BE2C (cell line): ENCODE measurements at regions not wholly inside any gene's neighbourhood (a gene's known extent, or its start where the extent isn't known, plus 50 kb on each side); places are given as distances from the start of the nearest gene placed in this dataset.
"Not testable (repeated sequence)": the region's sequence is repeated elsewhere in the genome, so short reads cannot be mapped to it uniquely, and the experiment has no call there.

Experiments
- DNase-seq: peaks from one replicate; pipeline ENCODE4 v3.0.0-alpha.2; 2020
- H3K27me3 ChIP-seq: fragments of 250-450 bp; sonication (Bioruptor Pico); 2 replicates; pipeline ENCODE4 v1.5.1; 2020; ENCODE audit warnings: mild to moderate bottlenecking
- H3K36me3 ChIP-seq: fragments of 250-450 bp; sonication (Bioruptor Pico); 2 replicates; pipeline ENCODE4 v1.5.1; 2020; ENCODE audit warnings: mild to moderate bottlenecking
- H3K4me1 ChIP-seq: fragments of 250-450 bp; sonication (Bioruptor Pico); 2 replicates; pipeline ENCODE4 v1.5.1; 2020
- H3K4me3 ChIP-seq: 2 replicates; pipeline ENCODE4 v1.5.1; 2011; ENCODE audit warnings: low read depth, low read length
- H3K9me3 ChIP-seq: fragments of 250-450 bp; sonication (Bioruptor Pico); 2 replicates; pipeline ENCODE4 v1.5.1; 2020
- CTCF ChIP-seq: IDR thresholded peaks from 2 replicates; pipeline ENCODE4 v1.5.1; 2012; ENCODE audit warnings: mild to moderate bottlenecking, low read depth, low read length

- H3K4me3 ChIP-seq, H3K36me3 ChIP-seq, H3K9me3 ChIP-seq, H3K4me1 ChIP-seq, H3K27me3 ChIP-seq, DNase-seq: not testable (repeated sequence)
These were observed 1793.7 kb downstream of the UQCRFS1 start for GRCh38 chr19:27419217-27419616.

- no peaks in the 10 kb centered on the region for H3K36me3 ChIP-seq
- no peaks in the 10 kb centered on the region for H3K27me3 ChIP-seq
- no peaks in the 10 kb centered on the region for H3K4me1 ChIP-seq
- H3K4me3 ChIP-seq, result no peak overlapping the region
- TF ChIP-seq CTCF, result no peak
- no peak for DNase-seq
- peaks cover 4% of the 10 kb centered on the region; the same call in 1 of the 2 replicates for H3K9me3 ChIP-seq
These were observed 1819.4 kb downstream of the UQCRFS1 start for GRCh38 chr19:27393591-27393990.

GRCh38 chr19:27392027-27392632 is 1820.8 kb downstream of the UQCRFS1 start:
- H3K9me3 ChIP-seq, result peaks cover 4% of the 10 kb centered on the region; the same call in 1 of the 2 replicates
- no peak for TF ChIP-seq CTCF

GRCh38 chr19:27379306-27379705 is 1833.6 kb downstream of the UQCRFS1 start:
- not testable (repeated sequence) for H3K27me3 ChIP-seq, DNase-seq, H3K4me3 ChIP-seq, H3K4me1 ChIP-seq, H3K36me3 ChIP-seq, H3K9me3 ChIP-seq
- TF ChIP-seq CTCF, result 0 out of 2 replicates have a peak, but pooled peaks have one; percentile 3

More at GRCh38 chr19:27392027-27392632, 1820.8 kb downstream of the UQCRFS1 start:
- no peaks in the 10 kb centered on the region for H3K27me3 ChIP-seq
- peak; percentile 2 for DNase-seq
- H3K4me1 ChIP-seq, result no peaks in the 10 kb centered on the region
- no peak overlapping the region for H3K4me3 ChIP-seq
- H3K36me3 ChIP-seq, result no peaks in the 10 kb centered on the region

- not testable (repeated sequence) for H3K36me3 ChIP-seq, H3K27me3 ChIP-seq, H3K9me3 ChIP-seq, DNase-seq, H3K4me3 ChIP-seq, H3K4me1 ChIP-seq
These were observed 1843.3 kb downstream of the UQCRFS1 start for GRCh38 chr19:27369603-27370002.

GRCh38 chr19:27362438-27362837 is 1850.5 kb downstream of the UQCRFS1 start:
- not testable (repeated sequence) for H3K4me3 ChIP-seq, H3K4me1 ChIP-seq, H3K9me3 ChIP-seq, DNase-seq, H3K27me3 ChIP-seq, H3K36me3 ChIP-seq

- H3K4me3 ChIP-seq, H3K36me3 ChIP-seq, H3K4me1 ChIP-seq, H3K27me3 ChIP-seq, H3K9me3 ChIP-seq, DNase-seq: not testable (repeated sequence)
These were observed 1857.4 kb downstream of the UQCRFS1 start for GRCh38 chr19:27355581-27355980.
